Left lung (tissue), 4 donors: ENCODE measurements at regions not wholly inside any gene's neighbourhood (a gene's known extent, or its start where the extent isn't known, plus 50 kb on each side); places are given as distances from the start of the nearest gene placed in this dataset.
"Not testable (repeated sequence)": the region's sequence is repeated elsewhere in the genome, so short reads cannot be mapped to it uniquely, and the experiment has no call there.

ENCODE experiments used
- ATAC-seq: fragments of 200-7000 bp; cut with Tn5 transposase; one replicate; pipeline ENCODE4 v1.9.1; 2020; ENCODE audit warnings: moderate library complexity
- DNase-seq, 4 donors: peaks; one replicate each; pipeline ENCODE4 v3.0.0-alpha.2; 2013 to 2020
- H3K27ac ChIP-seq, 2 donors: fragments of 200-600 bp; sonication (generic) in 1 of 2; one replicate each; pipeline versions ENCODE4 v1.5.0 to v1.8.0; 2020 to 2021
- H3K27me3 ChIP-seq, 2 donors: fragments of 200-600 bp; sonication (generic) in 1 of 2; one replicate each; pipeline versions ENCODE4 v1.5.0 to v1.8.0; 2020 to 2021
- H3K36me3 ChIP-seq, 2 donors: fragments of 200-600 bp; sonication (generic) in 1 of 2; one replicate each; pipeline versions ENCODE4 v1.5.0 to v1.8.0; 2020 to 2021
- H3K4me1 ChIP-seq, 2 donors: fragments of 200-600 bp; one replicate each; pipeline ENCODE4 v1.8.0; 2021
- H3K4me3 ChIP-seq, 2 donors: fragments of 200-600 bp; sonication (generic) in 1 of 2; one replicate each; pipeline versions ENCODE4 v1.5.0 to v1.8.0; 2020 to 2021; ENCODE audit warnings: mild to moderate bottlenecking in 1 of 2
- H3K9me3 ChIP-seq, 2 donors: fragments of 200-600 bp; sonication (generic) in 1 of 2; one replicate each; pipeline versions ENCODE4 v1.5.0 to v1.8.0; 2020 to 2021
- CTCF ChIP-seq, 2 donors: fragments of 200-600 bp; sonication (generic) in 1 of 2; IDR thresholded peaks; one replicate each; pipeline versions ENCODE4 v1.5.0 to v1.8.0; 2021; ENCODE audit warnings: antibody characterized with exemption in 2 of 2
- intact Hi-C, 2 donors: fragments of 100-400 bp; cut with DNase I; formaldehyde crosslinking; loops; one replicate each; pipeline versions ENCODE4 v1.11.2 to v1.14.2; 2022
- donor health status: DM: no; HTN: yes; CAD: no.
- donor health status: DM: no; HTN: no; CAD: no.

- DNase-seq (no peak), ATAC-seq (no peak)
- no peaks in the 10 kb centered on the region for H3K36me3 ChIP-seq
- intact Hi-C loops = no loop called here
- peaks cover 0 to 4% of the 10 kb centered on the region in 2 donors for H3K9me3 ChIP-seq
- no peaks in the 10 kb centered on the region for H3K27me3 ChIP-seq
- H3K4me3 ChIP-seq = no peak overlapping the region
- H3K27ac ChIP-seq = no peak overlapping the region
- no peaks in the 10 kb centered on the region for H3K4me1 ChIP-seq
- TF ChIP-seq CTCF (IDR thresholded peaks at IDR 0.05) = no peak
Measured at GRCh38 chrX:68978655-68979054, 149.8 kb downstream of the EFNB1 start.

DNA sequence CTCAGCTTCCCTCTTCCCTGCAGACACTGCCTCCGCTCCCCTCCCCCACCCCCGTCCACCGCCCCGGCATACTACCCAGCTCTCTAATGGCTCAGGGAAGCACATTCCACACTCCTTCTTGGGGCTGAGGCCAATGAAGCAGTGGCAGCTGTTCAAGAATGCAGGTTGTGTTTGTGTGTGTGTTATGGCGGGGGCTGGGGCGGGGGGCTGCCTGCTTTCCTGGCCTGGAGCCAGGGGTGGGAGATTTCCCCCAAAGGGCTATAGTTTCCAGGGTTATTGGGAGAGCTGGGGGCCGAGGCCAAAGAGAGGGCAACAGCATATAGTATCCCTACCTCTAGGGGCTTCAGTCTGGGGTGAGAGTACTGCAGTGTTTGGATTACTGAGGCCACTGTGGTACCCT is 149.4 kb downstream of the EFNB1 start:
- peak; percentile 90 for ATAC-seq
- peak in 1 of 4 donors; percentile 50 for DNase-seq
- H3K4me1 ChIP-seq = no peaks in the 10 kb centered on the region
- H3K4me3 ChIP-seq = no peak overlapping the region
- no peaks in the 10 kb centered on the region for H3K36me3 ChIP-seq
- peaks cover 0 to 4% of the 10 kb centered on the region in 2 donors for H3K9me3 ChIP-seq
- intact Hi-C loops = no loop called here
- H3K27ac ChIP-seq = no peak overlapping the region
- H3K27me3 ChIP-seq = no peaks in the 10 kb centered on the region
- TF ChIP-seq CTCF (IDR thresholded peaks at IDR 0.05) = no peak

DNA sequence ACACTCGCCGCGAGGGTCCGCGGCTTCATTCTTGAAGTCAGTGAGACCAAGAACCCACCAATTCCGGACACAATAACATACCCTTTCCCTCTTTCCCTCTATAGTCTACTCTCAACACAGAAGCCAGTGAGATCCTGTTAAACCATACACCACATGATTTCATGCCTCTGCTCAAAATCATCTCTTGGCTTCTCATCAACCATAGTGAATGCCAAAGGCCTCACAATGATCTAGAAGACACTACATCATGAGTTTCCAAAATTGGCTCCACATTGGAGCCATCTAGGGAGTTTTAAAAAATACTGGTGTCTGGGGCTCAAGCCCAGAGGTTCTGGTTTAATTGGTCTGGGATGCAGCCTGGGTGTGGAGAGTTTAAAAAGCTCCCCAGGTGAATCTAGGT is 124.5 kb downstream of the EFNB1 start:
- H3K27ac ChIP-seq = no peak overlapping the region
- DNase-seq = no peak
- ATAC-seq = no peak
- no peaks in the 10 kb centered on the region for H3K36me3 ChIP-seq
- no peaks in the 10 kb centered on the region for H3K4me1 ChIP-seq
- H3K27me3 ChIP-seq = no peaks in the 10 kb centered on the region
- no peak for TF ChIP-seq CTCF (IDR thresholded peaks at IDR 0.05)
- H3K9me3 ChIP-seq = no peaks in the 10 kb centered on the region
- H3K4me3 ChIP-seq = no peak overlapping the region
- intact Hi-C loops = no loop called here

GRCh38 chrX:68951942-68952619 is 123.3 kb downstream of the EFNB1 start:
- H3K36me3 ChIP-seq, H3K4me1 ChIP-seq, H3K27me3 ChIP-seq, intact Hi-C loops, H3K4me3 ChIP-seq, DNase-seq, ATAC-seq, H3K9me3 ChIP-seq, H3K27ac ChIP-seq: not testable (repeated sequence)

DNA sequence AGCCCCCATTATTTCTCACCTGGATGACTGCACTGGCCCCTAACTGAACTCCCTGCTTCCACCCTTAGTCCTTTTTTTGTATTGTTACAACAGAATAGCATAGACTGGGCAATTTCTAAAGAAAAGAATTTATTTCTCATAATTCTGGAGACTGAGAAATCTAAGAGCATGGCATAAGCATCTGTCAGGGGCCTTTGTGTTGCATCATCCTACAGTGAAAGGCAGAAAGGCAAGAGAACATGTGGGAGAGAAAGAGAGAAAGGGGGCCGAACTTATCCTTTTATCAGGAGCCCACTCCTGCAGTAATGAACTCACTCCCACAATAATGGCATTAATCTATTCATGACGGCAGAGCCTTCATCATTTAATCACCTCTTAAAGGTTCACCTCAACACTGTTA is 122.1 kb downstream of the EFNB1 start:
- Histone ChIP-seq H3K9me3 (no peaks in the 10 kb centered on the region), H3K27ac (no peak overlapping the region), H3K4me1 (no peaks in the 10 kb centered on the region), H3K4me3 (no peak overlapping the region), H3K27me3 (no peaks in the 10 kb centered on the region), H3K36me3 (no peaks in the 10 kb centered on the region)
- TF ChIP-seq CTCF (IDR thresholded peaks at IDR 0.05) = no peak
- ATAC-seq (no peak), DNase-seq (no peak)
- intact Hi-C loops = no loop called here
